ENCODE measurements at regions not wholly inside any gene's neighbourhood (a gene's known extent, or its start where the extent isn't known, plus 50 kb on each side); places are given as distances from the start of the nearest gene placed in this dataset.

- H3K9me3 ChIP-seq (ENCODE audit: low read length) = no peaks in the 10 kb centered on the region
Measured at GRCh38 chr1:5492846-5493245, 499.4 kb downstream of the NPHP4 start.

GRCh38 chr1:5491207-5491904 lies 500.9 kb downstream of the NPHP4 start:
- H3K9me3 ChIP-seq (ENCODE audit: low read length) = no peaks in the 10 kb centered on the region
- H3K4me2 ChIP-seq (ENCODE audit: low read length) = no peak overlapping the region
- no peak overlapping the region for H2AFZ ChIP-seq (ENCODE audit: low read depth, low read length)
- no peaks in the 10 kb centered on the region for H3F3A ChIP-seq (ENCODE audit: insufficient read depth, low read length, poor library complexity, severe bottlenecking)
- no peak overlapping the region for H3K4me3 ChIP-seq (ENCODE audit: low read length)
- no peak for TF ChIP-seq CTCF (IDR thresholded peaks at IDR 0.05; ENCODE audit: poor library complexity, severe bottlenecking)
- TF ChIP-seq EZH2 (IDR thresholded peaks at IDR 0.05; ENCODE audit: borderline replicate concordance, insufficient read depth, low read length, poor library complexity, severe bottlenecking) = no peak
- no peak for TF ChIP-seq REST (IDR thresholded peaks at IDR 0.05; ENCODE audit: borderline replicate concordance)
- no peak for TF ChIP-seq TAF1 (IDR thresholded peaks at IDR 0.05; ENCODE audit: low read depth)
- no peak for TF ChIP-seq MXI1 (conservative IDR thresholded peaks at IDR 0.05; ENCODE audit: poor library complexity, severe bottlenecking)
- TF ChIP-seq EP300 (conservative IDR thresholded peaks at IDR 0.05; ENCODE audit: poor library complexity, severe bottlenecking) = no peak
- TF ChIP-seq POLR2AphosphoS5 (IDR thresholded peaks at IDR 0.05) = no peak
- no peak for TF ChIP-seq SMC3 (conservative IDR thresholded peaks at IDR 0.05; ENCODE audit: poor library complexity)
- TF ChIP-seq RAD21 (conservative IDR thresholded peaks at IDR 0.05) = no peak
- no peak overlapping the region for H3K27ac ChIP-seq (ENCODE audit: low read length)
- no peaks in the 10 kb centered on the region for H3K27me3 ChIP-seq (ENCODE audit: insufficient read depth, low read depth, low read length)
- H3K36me3 ChIP-seq (ENCODE audit: insufficient read depth, low read length) = no peaks in the 10 kb centered on the region
- no peaks in the 10 kb centered on the region for H3K79me2 ChIP-seq (replicated peaks; ENCODE audit: insufficient read depth, low read length)
- no peaks in the 10 kb centered on the region for H3K9me2 ChIP-seq (ENCODE audit: insufficient read depth, low read length)
- no peaks in the 10 kb centered on the region for H4K20me1 ChIP-seq (ENCODE audit: insufficient read depth)
- H3K9ac ChIP-seq (ENCODE audit: low read length) = no peak overlapping the region

More at GRCh38 chr1:5492846-5493245, 499.4 kb downstream of the NPHP4 start:
- no peaks in the 10 kb centered on the region for H4K20me1 ChIP-seq (ENCODE audit: insufficient read depth)
- no peaks in the 10 kb centered on the region for H3K9me2 ChIP-seq (ENCODE audit: insufficient read depth, low read length)
- no peak overlapping the region for H3K4me2 ChIP-seq (ENCODE audit: low read length)
- H3F3A ChIP-seq (ENCODE audit: insufficient read depth, low read length, poor library complexity, severe bottlenecking) = no peaks in the 10 kb centered on the region
- H3K36me3 ChIP-seq (ENCODE audit: insufficient read depth, low read length) = no peaks in the 10 kb centered on the region
- H3K79me2 ChIP-seq (replicated peaks; ENCODE audit: insufficient read depth, low read length) = no peaks in the 10 kb centered on the region
- no peak overlapping the region for H2AFZ ChIP-seq (ENCODE audit: low read depth, low read length)
- H3K27ac ChIP-seq (ENCODE audit: low read length) = no peak overlapping the region
- no peak overlapping the region for H3K4me3 ChIP-seq (ENCODE audit: low read length)
- TF ChIP-seq SMC3 (conservative IDR thresholded peaks at IDR 0.05; ENCODE audit: poor library complexity) (no peak), EZH2 (IDR thresholded peaks at IDR 0.05; ENCODE audit: borderline replicate concordance, insufficient read depth, low read length, poor library complexity, severe bottlenecking) (no peak), REST (IDR thresholded peaks at IDR 0.05; ENCODE audit: borderline replicate concordance) (no peak)
- H3K9ac ChIP-seq (ENCODE audit: low read length) = no peak overlapping the region
- H3K27me3 ChIP-seq (ENCODE audit: insufficient read depth, low read depth, low read length) = no peaks in the 10 kb centered on the region
